ENCODE measurements at regions not wholly inside any gene's neighbourhood (a gene's known extent, or its start where the extent isn't known, plus 50 kb on each side); places are given as distances from the start of the nearest gene placed in this dataset.

GRCh38 chr4:79604152-79604551 is 196.1 kb upstream of the GK2 start:
- Histone ChIP-seq H3K4me3 (replicated peaks in 1 of 3) (no peak overlapping the region), H3K27me3 (no peaks in the 10 kb centered on the region), H3K36me3 (no peaks in the 10 kb centered on the region), H3K4me1 (no peaks in the 10 kb centered on the region), H3K9me3 (no peaks in the 10 kb centered on the region), H3K27ac (no peak overlapping the region)
- no peak for DNase-seq
- TF ChIP-seq CTCF (IDR thresholded peaks at IDR 0.05) (no peak), POLR2A (IDR thresholded peaks at IDR 0.05) (no peak)
- intact Hi-C loops (cut with DNase I): no loop called here

- Histone ChIP-seq H3K4me3 (replicated peaks in 1 of 3) (no peak overlapping the region), H3K27me3 (no peaks in the 10 kb centered on the region), H3K27ac (no peak overlapping the region), H3K36me3 (no peaks in the 10 kb centered on the region), H3K4me1 (no peaks in the 10 kb centered on the region), H3K9me3 (no peaks in the 10 kb centered on the region)
- 58 to 70% methylated on average over 5 of the region's 5 CpGs for whole genome bisulfite sequencing, 2 donors
- TF ChIP-seq CTCF (IDR thresholded peaks at IDR 0.05) (no peak), POLR2A (IDR thresholded peaks at IDR 0.05) (no peak)
- intact Hi-C loops (cut with DNase I): no loop called here
- DNase-seq: no peak
These were observed 195.7 kb upstream of the GK2 start for GRCh38 chr4:79603681-79604080.

DNA sequence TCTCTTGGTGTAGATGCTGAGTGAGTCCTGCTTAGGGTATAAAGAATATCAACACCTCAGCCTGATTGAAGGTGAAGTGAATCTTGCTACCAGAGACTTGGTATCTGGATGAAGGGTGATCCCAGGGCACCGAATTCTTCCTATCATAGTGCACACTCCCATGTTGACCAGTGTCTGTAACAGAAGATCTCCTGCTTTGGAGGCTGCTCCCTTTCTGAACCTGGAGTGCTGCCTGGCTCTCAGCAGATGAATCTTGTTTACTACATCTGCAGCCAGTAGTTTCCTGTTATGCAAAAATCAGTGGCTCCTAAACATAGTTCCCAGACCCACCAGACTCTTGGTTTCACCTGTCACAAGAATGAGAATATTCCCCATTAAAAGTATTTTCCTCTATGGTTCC is 191.7 kb upstream of the GK2 start:
- Histone ChIP-seq H3K36me3 (no peaks in the 10 kb centered on the region), H3K9me3 (no peaks in the 10 kb centered on the region), H3K27ac (no peak overlapping the region), H3K4me1 (no peaks in the 10 kb centered on the region), H3K4me3 (replicated peaks in 1 of 3) (no peak overlapping the region), H3K27me3 (no peaks in the 10 kb centered on the region)
- intact Hi-C loops (cut with DNase I): no loop called here
- 82 to 89% methylated on average over 1 of the region's 1 CpG for WGBS, 2 donors
- no peak for DNase-seq
- TF ChIP-seq POLR2A (IDR thresholded peaks at IDR 0.05) (no peak), CTCF (IDR thresholded peaks at IDR 0.05) (no peak)

- WGBS, 2 donors: 80 to 91% methylated on average over 4 of the region's 4 CpGs
- no peaks in the 10 kb centered on the region for H3K4me1 ChIP-seq
- TF ChIP-seq CTCF (IDR thresholded peaks at IDR 0.05): no peak
- no peak for TF ChIP-seq POLR2A (IDR thresholded peaks at IDR 0.05)
- no peaks in the 10 kb centered on the region for H3K36me3 ChIP-seq
- no peaks in the 10 kb centered on the region for H3K27me3 ChIP-seq
- intact Hi-C loops (cut with DNase I): no loop called here
- H3K9me3 ChIP-seq: no peaks in the 10 kb centered on the region
- no peak overlapping the region for H3K27ac ChIP-seq
- no peak for DNase-seq
- no peak overlapping the region for H3K4me3 ChIP-seq (replicated peaks in 1 of 3)
These were observed 190.8 kb upstream of the GK2 start for GRCh38 chr4:79598801-79599200.

DNA sequence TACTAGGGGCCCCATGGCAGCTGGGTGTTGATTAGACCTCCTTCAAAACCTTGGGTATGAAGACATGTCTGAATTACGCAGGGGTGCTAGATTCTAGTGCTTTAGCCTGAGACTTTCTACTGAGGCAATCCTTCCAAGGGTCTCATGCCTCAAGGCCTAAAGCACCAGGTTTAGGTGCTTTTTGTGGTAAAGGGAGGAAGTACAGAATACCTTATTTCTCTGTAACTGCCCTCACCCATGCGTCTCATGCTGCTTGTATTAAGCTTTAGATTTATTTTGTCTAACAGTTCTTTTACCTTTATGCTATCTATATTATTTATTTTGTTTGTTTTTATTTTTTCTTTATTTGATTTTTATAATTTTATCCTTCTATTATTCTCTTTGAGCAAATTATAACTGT is 190.2 kb upstream of the GK2 start:
- WGBS, 2 donors: 97 to 98% methylated on average over 2 of the region's 2 CpGs

More for the DNA sequence above, 190.2 kb upstream of the GK2 start:
- Histone ChIP-seq H3K27ac (no peak overlapping the region), H3K4me1 (no peaks in the 10 kb centered on the region), H3K4me3 (replicated peaks in 1 of 3) (no peak overlapping the region), H3K27me3 (no peaks in the 10 kb centered on the region), H3K9me3 (no peaks in the 10 kb centered on the region), H3K36me3 (no peaks in the 10 kb centered on the region)
- DNase-seq: no peak
- TF ChIP-seq POLR2A (IDR thresholded peaks at IDR 0.05): no peak
- TF ChIP-seq CTCF (IDR thresholded peaks at IDR 0.05): no peak
- intact Hi-C loops (cut with DNase I): no loop called here

Measured in thyroid gland (tissue), 4 donors.